Endometrial microvascular endothelial cells (primary cell): ENCODE measurements at regions not wholly inside any gene's neighbourhood (a gene's known extent, or its start where the extent isn't known, plus 50 kb on each side); places are given as distances from the start of the nearest gene placed in this dataset.
"Not testable (repeated sequence)": the region's sequence is repeated elsewhere in the genome, so short reads cannot be mapped to it uniquely, and the experiment has no call there.

Experiments
- in situ Hi-C: cut with HindIII; loops from 2 replicates; pipeline ENCODE4 v1.10.0; 2017; ENCODE audit warnings: low sequenced_read_pairs, low pct_unique_long_range_greater_than_20kb; ENCODE audit errors: inconsistent ontology term

GRCh38 chr1:221869779-221870178, 127.9 kb upstream of the DUSP10 start:
- in situ Hi-C loops: no loop called here

- in situ Hi-C loops: no loop called here
Measured at GRCh38 chr1:221868593-221869303, 126.9 kb upstream of the DUSP10 start.

GRCh38 chr1:221867003-221867402, 125.1 kb upstream of the DUSP10 start:
- in situ Hi-C loops: no loop called here

- in situ Hi-C loops: no loop called here
Measured at GRCh38 chr1:221865808-221866207, 123.9 kb upstream of the DUSP10 start.

GRCh38 chr1:221863635-221864034, 121.7 kb upstream of the DUSP10 start:
- in situ Hi-C loops: no loop called here

GRCh38 chr1:221862971-221863370, 121.1 kb upstream of the DUSP10 start:
- in situ Hi-C loops: no loop called here

GRCh38 chr1:221858818-221859611, 117.1 kb upstream of the DUSP10 start:
- in situ Hi-C loops: no loop called here

GRCh38 chr1:221857094-221857444, 115.2 kb upstream of the DUSP10 start:
- in situ Hi-C loops: not testable (repeated sequence)

- in situ Hi-C loops: no loop called here
Measured at GRCh38 chr1:221856228-221857093, 114.6 kb upstream of the DUSP10 start.

GRCh38 chr1:221855156-221855555, 113.3 kb upstream of the DUSP10 start:
- in situ Hi-C loops: no loop called here

GRCh38 chr1:221851336-221851735, 109.4 kb upstream of the DUSP10 start:
- in situ Hi-C loops: no loop called here

GRCh38 chr1:221850470-221851187, 108.7 kb upstream of the DUSP10 start:
- in situ Hi-C loops: no loop called here

GRCh38 chr1:221849897-221850296, 108.0 kb upstream of the DUSP10 start:
- in situ Hi-C loops: loop anchor here (25.0 kb wide), 1 partner anchor 963 kb away; the partner anchor contains the start of gene HLX

GRCh38 chr1:221849110-221849509, 107.2 kb upstream of the DUSP10 start:
- in situ Hi-C loops: loop anchor here (25.0 kb wide), 1 partner anchor 962 kb away; the partner anchor contains the start of gene HLX

GRCh38 chr1:221847676-221848075, 105.8 kb upstream of the DUSP10 start:
- in situ Hi-C loops: loop anchor here (25.0 kb wide), 1 partner anchor 960 kb away; the partner anchor contains the start of gene HLX

- in situ Hi-C loops: loop anchor here (25.0 kb wide), 1 partner anchor 959 kb away; the partner anchor contains the start of gene HLX
Measured at GRCh38 chr1:221845650-221846371, 103.9 kb upstream of the DUSP10 start.

- in situ Hi-C loops: loop anchor here (25.0 kb wide), 1 partner anchor 955 kb away; the partner anchor contains the start of gene HLX
Measured at GRCh38 chr1:221841983-221842335, 100.1 kb upstream of the DUSP10 start.
